Astrocyte (in vitro differentiated cells and primary cell): ENCODE measurements at regions not wholly inside any gene's neighbourhood (a gene's known extent, or its start where the extent isn't known, plus 50 kb on each side); places are given as distances from the start of the nearest gene placed in this dataset.
"Not testable (repeated sequence)": the region's sequence is repeated elsewhere in the genome, so short reads cannot be mapped to it uniquely, and the experiment has no call there.

ENCODE experiments used
- DNase-seq: peaks from one replicate; pipeline ENCODE4 v3.0.0-alpha.2; 2010; ENCODE audit warnings: low read depth
- FAIRE-seq: peaks from 2 replicates; lab custom pipeline; 2011; peaks lifted over from hg19 to GRCh38; lab: Jason Lieb, UNC
- H2AFZ ChIP-seq: 2 replicates; pipeline ENCODE4 v1.6.0; 2012; ENCODE audit warnings: low read depth, low read length, inconsistent platforms
- H3K27ac ChIP-seq: 2 replicates; pipeline ENCODE4 v1.5.1; 2011; ENCODE audit warnings: low read depth, low read length, inconsistent platforms
- H3K27me3 ChIP-seq: 2 replicates; pipeline ENCODE4 v1.6.0; 2011; ENCODE audit warnings: low read length, inconsistent platforms; ENCODE audit not compliant: insufficient read depth
- H3K36me3 ChIP-seq: 2 replicates; pipeline ENCODE4 v1.5.1; 2011; ENCODE audit warnings: low read length, inconsistent platforms; ENCODE audit not compliant: insufficient read depth
- H3K4me1 ChIP-seq: 2 replicates; pipeline ENCODE4 v1.5.1; 2011; ENCODE audit warnings: low read length, inconsistent platforms; ENCODE audit not compliant: insufficient read depth
- H3K4me2 ChIP-seq: 2 replicates; pipeline ENCODE4 v1.6.0; 2012; ENCODE audit warnings: low read length, inconsistent platforms
- H3K4me3 ChIP-seq: 2 replicates; pipeline ENCODE4 v1.5.1; 2011; ENCODE audit warnings: low read depth, mild to moderate bottlenecking, low read length, inconsistent platforms; ENCODE audit not compliant: insufficient read depth
- H3K79me2 ChIP-seq: 2 replicates; pipeline ENCODE4 v1.6.0; 2012; ENCODE audit warnings: mild to moderate bottlenecking, low read length, inconsistent platforms; ENCODE audit not compliant: insufficient read depth
- H3K9ac ChIP-seq: 2 replicates; pipeline ENCODE4 v1.6.0; 2012; ENCODE audit warnings: mild to moderate bottlenecking, low read length, inconsistent platforms
- H3K9me3 ChIP-seq: 2 replicates; pipeline ENCODE4 v1.5.1; 2012; ENCODE audit warnings: low read depth, mild to moderate bottlenecking, low read length, inconsistent platforms; ENCODE audit not compliant: insufficient read depth
- H4K20me1 ChIP-seq: 2 replicates; pipeline ENCODE4 v1.6.0; 2012; ENCODE audit warnings: low read length, inconsistent platforms; ENCODE audit not compliant: insufficient read depth
- H3K27ac Mint-ChIP-seq: one replicate; pipeline ENCODE4 v1.8.0; 2021; ENCODE audit warnings: mild to moderate bottlenecking, mixed read lengths; ENCODE audit not compliant: unreplicated experiment
- H3K27me3 Mint-ChIP-seq: one replicate; pipeline ENCODE4 v1.8.0; 2021; ENCODE audit warnings: low read depth, mixed read lengths; ENCODE audit not compliant: unreplicated experiment
- H3K36me3 Mint-ChIP-seq: one replicate; pipeline ENCODE4 v1.8.0; 2021; ENCODE audit warnings: low read depth, mixed read lengths; ENCODE audit not compliant: unreplicated experiment
- H3K4me1 Mint-ChIP-seq: one replicate; pipeline ENCODE4 v1.8.0; 2021; ENCODE audit warnings: low read depth, mixed read lengths; ENCODE audit not compliant: unreplicated experiment
- H3K4me3 Mint-ChIP-seq: one replicate; pipeline ENCODE4 v1.8.0; 2021; ENCODE audit warnings: mild to moderate bottlenecking, moderate library complexity, mixed read lengths; ENCODE audit not compliant: unreplicated experiment
- H3K9me3 Mint-ChIP-seq: one replicate; pipeline ENCODE4 v1.8.0; 2021; ENCODE audit warnings: mild to moderate bottlenecking, mixed read lengths; ENCODE audit not compliant: unreplicated experiment

GRCh38 chr18:14693882-14694281 lies 54.1 kb upstream of the ANKRD30B start:
- H3K27ac Mint-ChIP-seq, H3K79me2 ChIP-seq, H3K36me3 Mint-ChIP-seq, H3K4me1 ChIP-seq, H3K4me2 ChIP-seq, FAIRE-seq, H3K27me3 Mint-ChIP-seq, H2AFZ ChIP-seq, H3K9me3 ChIP-seq, H3K27me3 ChIP-seq, H3K27ac ChIP-seq, DNase-seq, H3K9ac ChIP-seq, H3K4me3 ChIP-seq, H3K9me3 Mint-ChIP-seq, H4K20me1 ChIP-seq, H3K36me3 ChIP-seq, H3K4me3 Mint-ChIP-seq, H3K4me1 Mint-ChIP-seq: not testable (repeated sequence)

- H2AFZ ChIP-seq, H3K4me3 Mint-ChIP-seq, H3K79me2 ChIP-seq, H3K4me3 ChIP-seq, DNase-seq, H3K27ac ChIP-seq, H3K9ac ChIP-seq, FAIRE-seq, H3K4me2 ChIP-seq, H3K27ac Mint-ChIP-seq, H3K4me1 Mint-ChIP-seq, H3K36me3 ChIP-seq, H3K9me3 ChIP-seq, H3K4me1 ChIP-seq, H3K9me3 Mint-ChIP-seq, H3K36me3 Mint-ChIP-seq, H3K27me3 Mint-ChIP-seq, H3K27me3 ChIP-seq, H4K20me1 ChIP-seq: not testable (repeated sequence)
These were observed 50.0 kb upstream of the ANKRD30B start for GRCh38 chr18:14698006-14698405.
